ENCODE measurements at regions not wholly inside any gene's neighbourhood (a gene's known extent, or its start where the extent isn't known, plus 50 kb on each side); places are given as distances from the start of the nearest gene placed in this dataset.

- ATAC-seq: peak; percentile 40; the same call in 2 of the 3 replicates
- TF ChIP-seq ZFP3 (CRISPR knock-in tag; IDR thresholded peaks at IDR 0.05): no peak
- TF ChIP-seq TSHZ2 (CRISPR knock-in tag; IDR thresholded peaks at IDR 0.05): no peak
- no peak for TF ChIP-seq OSR1 (CRISPR knock-in tag; IDR thresholded peaks at IDR 0.05)
- no peak for TF ChIP-seq TCF4 (CRISPR knock-in tag; IDR thresholded peaks at IDR 0.05; ENCODE audit: borderline replicate concordance)
- TF ChIP-seq ZFP30 (CRISPR knock-in tag; IDR thresholded peaks at IDR 0.05): no peak
- no peak for TF ChIP-seq SNAI2 (CRISPR knock-in tag; IDR thresholded peaks at IDR 0.05)
- TF ChIP-seq GLIS3 (CRISPR knock-in tag; IDR thresholded peaks at IDR 0.05): no peak
- no peak for TF ChIP-seq BACH2 (CRISPR knock-in tag; IDR thresholded peaks at IDR 0.05; ENCODE audit: borderline replicate concordance)
- TF ChIP-seq PPARA (CRISPR knock-in tag; IDR thresholded peaks at IDR 0.05; ENCODE audit: borderline replicate concordance): no peak
- no peak for TF ChIP-seq CSDC2 (CRISPR knock-in tag; IDR thresholded peaks at IDR 0.05)
- TF ChIP-seq RARB (CRISPR knock-in tag; IDR thresholded peaks at IDR 0.05): no peak
- TF ChIP-seq ZC3H10 (CRISPR knock-in tag; IDR thresholded peaks at IDR 0.05): no peak
- no peak for TF ChIP-seq ISL1 (CRISPR knock-in tag; IDR thresholded peaks at IDR 0.05)
- TF ChIP-seq ARNTL (CRISPR knock-in tag; IDR thresholded peaks at IDR 0.05; ENCODE audit: borderline replicate concordance, low read depth): no peak
- no peak for TF ChIP-seq POU6F1 (CRISPR knock-in tag; IDR thresholded peaks at IDR 0.05; ENCODE audit: borderline replicate concordance, low read depth)
- TF ChIP-seq CREB5 (CRISPR knock-in tag; IDR thresholded peaks at IDR 0.05; ENCODE audit: low read depth): no peak
- no peak for TF ChIP-seq ZNF565 (CRISPR knock-in tag; conservative IDR thresholded peaks at IDR 0.05; ENCODE audit: low read depth)
- TF ChIP-seq ZNF8 (CRISPR knock-in tag; IDR thresholded peaks at IDR 0.05): no peak
- no peak for TF ChIP-seq TOX (CRISPR knock-in tag; IDR thresholded peaks at IDR 0.05; ENCODE audit: borderline replicate concordance)
Measured at GRCh38 chr1:60936163-60936562, 146.2 kb upstream of the NFIA start.

- no peak for TF ChIP-seq RARB (CRISPR knock-in tag; IDR thresholded peaks at IDR 0.05)
- no peak for TF ChIP-seq POU6F1 (CRISPR knock-in tag; IDR thresholded peaks at IDR 0.05; ENCODE audit: borderline replicate concordance, low read depth)
- no peak for TF ChIP-seq ESRRG (CRISPR knock-in tag; IDR thresholded peaks at IDR 0.05)
- no peak for TF ChIP-seq GLIS3 (CRISPR knock-in tag; IDR thresholded peaks at IDR 0.05)
Measured at GRCh38 chr1:60935599-60936110, 146.7 kb upstream of the NFIA start.

GRCh38 chr1:60930130-60930529 lies 152.2 kb upstream of the NFIA start:
- TF ChIP-seq ESRRG (CRISPR knock-in tag; IDR thresholded peaks at IDR 0.05) (no peak), OSR1 (CRISPR knock-in tag; IDR thresholded peaks at IDR 0.05) (no peak), CSRNP3 (CRISPR knock-in tag; IDR thresholded peaks at IDR 0.05) (no peak), ZC3H10 (CRISPR knock-in tag; IDR thresholded peaks at IDR 0.05) (no peak), ZNF565 (CRISPR knock-in tag; conservative IDR thresholded peaks at IDR 0.05; ENCODE audit: low read depth) (no peak), ZNF70 (CRISPR knock-in tag; IDR thresholded peaks at IDR 0.05) (no peak)
- ATAC-seq: no peak

More at GRCh38 chr1:60935599-60936110, 146.7 kb upstream of the NFIA start:
- ATAC-seq: no peak
